NB4 (cell line): ENCODE measurements at regions not wholly inside any gene's neighbourhood (a gene's known extent, or its start where the extent isn't known, plus 50 kb on each side); places are given as distances from the start of the nearest gene placed in this dataset.

Source experiments
- CTCF ChIP-seq: IDR thresholded peaks from one replicate; pipeline ENCODE4 v1.5.1; 2012; ENCODE audit warnings: low read depth, low read length
- MYC ChIP-seq: IDR thresholded peaks from 2 replicates; pipeline ENCODE4 v1.6.1; 2011; ENCODE audit warnings: low read depth, low read length
- POLR2A ChIP-seq: IDR thresholded peaks from 2 replicates; pipeline ENCODE4 v1.6.1; 2011; ENCODE audit warnings: mild to moderate bottlenecking; ENCODE audit not compliant: insufficient read length; ENCODE audit errors: extremely low read depth

- TF ChIP-seq POLR2A (no peak), CTCF (no peak), MYC (no peak)
Observed at GRCh38 chr3:181794011-181794790, 82.5 kb downstream of the SOX2 start.
